GM21381 (cell line): ENCODE measurements at regions not wholly inside any gene's neighbourhood (a gene's known extent, or its start where the extent isn't known, plus 50 kb on each side); places are given as distances from the start of the nearest gene placed in this dataset.

ENCODE experiments used
- ATAC-seq: cut with Tn5 transposase; IDR thresholded peaks from one replicate; pipeline ENCODE4 v1.9.1; 2021; ENCODE audit warnings: mild to moderate bottlenecking, moderate library complexity; ENCODE audit not compliant: unreplicated experiment

DNA sequence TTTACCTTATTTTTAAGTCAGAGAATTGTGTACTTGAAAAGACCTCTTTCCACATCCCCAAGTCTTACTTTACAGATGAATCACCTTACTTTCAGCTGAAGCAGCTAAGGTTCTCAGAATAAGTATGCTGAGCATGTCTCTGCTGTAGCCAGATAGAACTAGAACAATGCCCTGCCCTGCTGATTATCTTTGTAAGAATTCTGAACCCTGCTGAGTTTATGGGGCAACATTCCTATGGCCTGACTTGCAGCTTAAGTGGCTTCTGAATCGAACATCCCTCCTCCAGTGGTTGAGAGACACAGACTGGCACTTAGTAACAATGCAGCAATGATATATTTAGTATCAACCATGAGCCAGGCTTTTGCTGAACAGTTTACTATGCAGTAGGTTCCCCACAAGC is 592.0 kb upstream of the WWC1 start:
- no peak for ATAC-seq

DNA sequence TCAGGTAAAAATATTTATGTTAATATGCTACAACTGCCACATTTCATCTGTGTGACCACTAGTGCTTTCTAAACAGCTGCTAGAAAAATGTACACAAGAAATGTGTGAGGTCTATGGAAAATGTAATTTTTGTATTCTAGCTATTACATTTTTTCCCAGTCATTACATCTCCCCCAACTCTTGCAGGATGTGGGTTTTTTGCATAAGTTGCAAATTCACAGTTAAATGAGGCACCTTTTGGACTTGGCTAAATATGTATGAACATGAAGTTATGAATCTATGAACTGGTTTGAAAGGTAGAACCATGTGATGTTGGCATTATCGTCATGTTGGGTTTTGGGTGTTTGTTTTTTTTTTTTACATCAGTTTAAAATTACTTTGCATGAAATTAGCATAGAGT is 590.4 kb upstream of the WWC1 start:
- no peak for ATAC-seq

DNA sequence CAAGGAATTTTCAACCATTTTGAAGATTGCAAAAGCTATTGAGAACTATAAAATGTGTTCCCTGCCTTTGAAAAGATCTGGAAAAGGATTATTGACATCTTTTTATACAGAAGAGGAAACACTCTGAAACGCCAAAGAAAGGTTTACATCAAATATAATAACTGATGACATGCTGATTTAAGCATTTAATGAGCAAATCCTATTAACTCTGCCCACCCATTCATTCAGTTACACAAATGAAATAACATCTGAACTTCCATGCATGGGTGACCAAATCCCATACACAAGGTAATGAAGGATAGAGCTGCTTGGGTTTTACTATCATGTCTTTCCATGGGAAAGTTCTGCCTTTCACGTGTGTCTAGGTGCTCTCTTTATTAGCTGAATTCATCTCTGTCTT is 589.4 kb upstream of the WWC1 start:
- ATAC-seq = no peak

DNA sequence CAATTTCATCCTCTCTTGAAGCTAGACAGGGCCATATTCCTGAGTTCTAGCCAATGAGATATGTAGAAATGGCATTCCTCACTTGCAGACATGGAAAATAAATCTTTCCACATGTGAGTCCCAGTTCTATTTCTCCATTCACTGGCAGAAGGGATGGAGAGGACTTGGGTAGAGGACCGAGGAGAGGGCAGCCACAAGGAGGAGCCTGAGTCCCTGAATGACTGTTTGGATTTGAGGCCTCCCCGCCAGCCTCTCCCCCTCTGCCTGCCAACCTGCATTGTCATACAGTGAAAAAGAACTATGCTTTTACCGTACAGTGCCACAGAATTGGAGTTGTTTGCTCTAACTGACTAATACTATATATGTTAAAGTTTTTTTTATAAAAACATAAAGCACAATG is 583.0 kb upstream of the WWC1 start:
- no peak for ATAC-seq

DNA sequence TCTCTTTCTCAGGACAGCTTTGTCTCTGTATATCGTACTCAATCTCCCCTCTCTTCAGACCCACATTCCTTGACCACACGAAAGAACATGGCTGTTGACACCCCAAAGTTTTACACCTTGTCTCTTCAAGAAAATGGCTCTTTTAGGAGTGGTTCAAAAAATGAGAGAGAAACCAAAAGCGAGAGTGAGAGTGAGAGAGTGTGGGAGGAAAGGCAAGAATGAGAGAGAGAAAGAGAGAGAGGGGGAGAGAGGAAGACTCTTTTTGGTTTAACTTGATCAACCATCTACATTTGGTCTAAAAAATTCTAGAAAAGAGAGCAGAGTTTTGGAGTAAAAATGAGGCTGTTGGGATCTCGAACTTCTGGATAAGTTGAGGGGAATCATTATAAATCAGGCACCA is 581.8 kb upstream of the WWC1 start:
- ATAC-seq = peak; percentile 47

DNA sequence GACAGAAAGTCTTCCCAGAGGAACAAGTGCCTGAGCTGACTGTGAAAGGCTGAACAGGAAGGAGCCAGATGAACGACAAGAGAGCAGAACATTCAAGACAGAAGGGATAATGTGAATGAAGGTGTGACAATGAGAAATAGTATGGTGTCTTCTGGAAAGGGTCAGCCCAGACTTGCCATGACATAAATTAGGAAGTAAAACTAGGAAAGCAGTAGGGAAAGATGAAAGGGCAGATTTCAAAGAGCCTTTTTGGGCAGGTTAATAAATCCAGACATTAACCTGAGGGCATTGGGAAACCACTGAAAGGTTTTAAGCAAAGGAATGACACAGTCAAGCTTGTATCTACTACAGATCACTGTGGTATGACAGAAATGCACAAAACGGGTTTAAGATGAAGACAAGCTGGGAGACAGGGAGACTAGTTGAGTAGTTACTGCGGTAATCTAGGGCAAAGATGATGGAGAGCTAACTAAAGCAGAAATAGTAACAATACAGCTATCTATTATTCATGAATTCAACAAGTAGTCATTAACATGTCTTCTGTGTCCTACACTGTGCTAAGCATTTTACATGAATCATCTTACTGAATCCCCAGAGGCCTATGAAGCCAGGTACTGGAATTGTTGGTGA is 580.9 kb upstream of the WWC1 start:
- ATAC-seq = no peak

DNA sequence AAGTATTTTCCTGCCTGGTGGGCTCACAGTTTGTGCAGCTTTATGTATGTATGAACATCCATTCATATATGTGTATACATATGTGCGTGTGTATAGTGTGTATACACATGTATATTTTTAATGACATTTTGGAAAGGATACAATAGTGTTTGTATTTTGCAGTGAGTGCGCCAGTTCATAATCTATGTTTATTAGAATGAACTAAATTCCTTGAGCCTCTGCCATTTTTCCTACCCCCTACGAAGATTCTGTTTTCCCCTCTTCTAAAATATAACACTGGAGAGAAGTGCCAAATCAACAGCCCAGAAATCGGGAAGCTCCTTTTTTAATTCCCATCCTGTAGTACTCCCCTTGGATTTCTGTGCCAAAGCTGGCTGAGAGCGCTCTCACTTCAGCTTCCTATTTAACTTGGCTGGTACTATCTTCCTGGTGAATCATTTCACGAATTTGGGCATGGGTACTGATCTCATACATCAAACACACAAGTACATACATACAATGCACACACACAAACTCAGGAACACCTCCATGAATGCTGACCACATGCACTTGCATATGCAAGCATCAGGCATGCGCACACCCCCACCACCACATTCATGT is 578.4 kb upstream of the WWC1 start:
- ATAC-seq = no peak

DNA sequence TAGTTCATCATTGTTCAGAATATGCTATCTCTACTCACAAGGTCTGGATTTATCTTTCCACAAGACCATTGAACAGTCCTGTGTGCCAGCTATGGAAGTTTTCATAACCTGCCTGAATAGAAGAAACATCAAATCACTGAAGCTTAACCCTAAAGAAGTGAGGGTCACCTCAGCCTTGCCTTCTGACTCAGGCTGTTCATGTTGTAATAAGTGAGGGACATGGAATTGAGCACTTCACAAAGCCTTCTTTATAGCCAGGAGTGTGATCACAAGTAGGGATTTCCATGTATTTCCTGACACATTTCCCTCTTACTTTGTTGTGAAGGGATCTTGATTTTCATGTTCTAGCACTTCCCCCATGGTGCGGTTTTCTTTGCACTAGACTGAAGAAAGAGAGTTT is 577.5 kb upstream of the WWC1 start:
- no peak for ATAC-seq

DNA sequence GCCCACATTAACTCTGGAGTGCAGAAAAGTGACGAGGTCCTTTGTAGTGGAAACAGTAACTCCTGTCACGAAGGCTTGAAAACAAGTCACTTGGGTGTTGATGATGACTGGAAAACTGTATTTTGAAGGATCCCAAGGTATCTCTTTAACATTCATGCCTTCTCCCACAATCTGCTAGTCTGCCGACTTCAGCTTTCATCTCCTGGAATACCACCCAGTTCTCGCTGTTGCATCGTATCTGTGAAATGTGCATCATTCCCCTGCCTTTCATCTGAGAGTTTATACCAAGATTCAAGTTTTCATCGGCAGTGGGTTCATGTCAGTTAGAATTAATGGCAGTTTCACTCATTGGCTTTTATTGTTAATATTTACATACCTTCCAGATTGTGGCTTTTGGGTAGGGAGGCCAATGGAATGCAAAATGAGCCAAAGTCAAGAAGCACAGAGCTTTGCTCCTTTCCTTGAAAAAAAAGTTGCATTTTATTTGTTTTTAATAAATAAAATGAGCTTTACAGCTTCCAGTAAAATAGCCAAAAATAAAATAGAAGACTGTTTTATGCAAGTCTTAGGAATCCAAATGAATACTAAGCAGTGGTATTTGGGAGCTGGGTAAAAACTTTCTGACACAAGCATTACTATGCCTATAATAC is 575.2 kb upstream of the WWC1 start:
- no peak for ATAC-seq

DNA sequence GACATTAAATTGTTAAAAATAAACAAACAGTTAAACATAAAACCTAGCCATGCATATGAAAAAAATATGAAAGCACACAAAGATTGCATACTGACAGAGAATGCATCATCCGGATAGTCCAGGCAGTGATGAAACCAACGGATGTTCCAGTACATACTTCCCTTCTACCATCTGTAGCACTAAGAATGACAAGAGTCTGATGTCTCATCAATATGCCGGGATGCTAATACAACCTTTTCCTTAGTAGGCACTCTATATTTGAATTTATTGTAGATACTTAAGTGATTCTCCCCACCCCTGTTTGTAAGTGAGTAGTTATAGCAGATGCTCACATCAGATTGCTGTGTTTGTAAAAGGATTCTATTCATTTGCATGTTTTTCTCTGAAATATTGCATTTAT is 571.2 kb upstream of the WWC1 start:
- ATAC-seq = no peak

DNA sequence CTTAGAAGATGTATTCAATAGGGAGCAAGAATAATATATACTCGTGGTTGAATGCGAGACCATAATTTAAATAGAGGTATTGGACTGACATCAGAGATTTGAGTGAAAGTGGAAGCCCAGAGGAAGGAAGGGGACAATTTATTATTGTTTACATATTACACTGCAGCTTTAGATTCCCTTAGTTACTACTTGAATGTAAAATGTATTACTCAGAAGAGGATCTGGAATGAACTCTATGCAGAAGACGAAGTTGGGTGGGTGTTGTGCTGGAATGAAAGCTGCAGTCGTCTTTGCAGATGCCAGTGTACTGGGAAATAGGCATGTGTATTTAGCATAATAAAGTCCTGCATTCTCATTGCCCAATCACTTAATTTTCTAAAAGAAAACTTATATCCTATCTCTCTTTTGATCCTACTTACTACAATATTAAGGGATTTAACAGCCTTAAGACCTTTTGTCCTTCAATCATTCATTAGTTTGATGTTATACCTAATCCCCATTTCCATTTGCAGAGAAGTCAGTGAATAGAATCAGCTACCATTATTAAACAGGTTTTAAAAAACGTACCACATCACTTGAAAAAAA is 570.7 kb upstream of the WWC1 start:
- ATAC-seq = no peak

DNA sequence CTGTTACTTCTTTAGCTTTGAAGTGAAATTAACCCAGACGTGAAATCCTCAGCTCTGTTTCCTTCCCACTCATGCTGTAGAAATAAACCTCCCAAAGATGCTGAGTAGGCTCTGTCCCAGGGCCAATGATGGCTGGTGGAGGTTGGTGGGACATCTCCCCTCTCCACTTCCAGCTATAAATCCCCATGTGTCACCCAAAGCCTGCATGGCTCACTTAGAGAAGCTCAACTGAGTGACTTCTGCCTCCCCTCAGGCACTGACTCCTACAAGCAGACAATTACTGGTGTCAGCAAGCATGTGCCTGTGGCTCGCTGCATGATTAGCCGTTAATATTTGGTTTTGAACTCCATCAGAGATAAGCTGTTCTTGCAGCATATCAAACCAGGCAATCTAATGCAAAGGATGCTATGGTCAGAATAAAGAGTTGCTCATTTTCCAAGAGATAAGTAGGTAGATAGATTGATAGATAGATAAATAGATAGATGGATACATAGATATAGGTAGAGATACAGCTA is 569.5 kb upstream of the WWC1 start:
- ATAC-seq = no peak

DNA sequence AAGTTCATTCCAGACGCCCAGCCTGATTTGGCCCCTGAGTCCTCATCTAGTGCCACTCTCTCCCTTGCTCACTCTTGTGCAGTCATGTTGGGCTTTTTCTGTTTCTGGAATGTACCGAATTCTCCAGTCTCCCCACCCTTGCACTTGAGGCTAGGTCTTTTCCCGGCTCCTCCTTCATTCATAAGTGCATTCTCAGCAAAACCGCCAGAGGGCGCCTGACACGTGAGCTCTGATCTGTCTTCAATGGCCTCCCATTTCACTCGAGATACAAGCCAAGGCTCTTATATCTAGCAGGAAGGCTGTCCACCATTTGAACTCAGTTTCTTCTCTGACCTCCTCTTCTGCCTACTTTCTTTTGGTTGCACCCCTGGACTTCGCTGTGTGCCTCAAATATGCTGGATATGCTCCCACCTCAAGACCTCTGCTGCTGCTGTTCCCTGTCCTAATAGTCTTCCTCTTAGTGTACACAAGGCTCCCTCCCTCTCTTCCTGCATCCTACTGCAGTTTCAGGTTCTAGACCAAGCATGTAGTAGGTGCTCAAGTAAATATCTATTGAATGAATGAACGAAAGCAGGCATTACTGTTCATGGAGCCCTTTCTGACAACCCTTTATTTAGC is 568.1 kb upstream of the WWC1 start:
- peak; percentile 98 for ATAC-seq

DNA sequence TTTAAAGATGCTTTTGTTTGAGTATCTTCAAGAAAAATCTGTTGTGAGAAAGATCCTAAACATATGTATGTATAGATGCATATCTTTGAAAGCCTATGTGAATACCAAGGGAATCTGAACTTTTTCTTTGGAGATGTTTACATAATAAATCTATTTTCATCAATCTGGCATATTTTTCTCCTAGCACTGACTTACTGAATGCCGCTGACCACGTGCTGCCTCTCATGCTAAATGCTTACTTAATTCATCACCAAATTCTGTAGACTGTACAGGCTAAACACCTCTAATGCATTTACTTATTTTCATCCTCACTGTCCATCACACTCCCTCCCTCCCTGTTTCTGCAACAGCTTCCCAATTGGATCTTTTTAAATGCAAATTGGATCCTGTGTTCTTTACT is 566.2 kb upstream of the WWC1 start:
- no peak for ATAC-seq

DNA sequence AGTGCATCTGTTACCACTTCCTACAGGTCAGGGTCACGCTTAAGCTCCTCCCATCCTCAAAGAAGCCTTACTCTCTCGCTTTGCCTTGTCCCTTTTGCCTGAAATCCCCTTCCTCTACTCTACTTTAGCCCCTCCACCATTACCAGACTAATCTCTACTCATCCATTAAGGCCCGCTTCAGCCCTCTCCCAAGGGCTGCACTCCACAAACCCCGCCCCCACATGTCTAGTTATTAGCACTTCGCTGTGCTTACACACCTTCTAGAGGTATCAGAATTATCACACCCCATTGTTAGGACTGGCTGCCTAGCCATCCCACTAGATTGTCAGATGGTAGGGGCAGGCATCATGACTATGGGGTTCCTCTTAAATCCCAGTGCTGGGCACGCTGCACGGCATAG is 565.7 kb upstream of the WWC1 start:
- no peak for ATAC-seq

DNA sequence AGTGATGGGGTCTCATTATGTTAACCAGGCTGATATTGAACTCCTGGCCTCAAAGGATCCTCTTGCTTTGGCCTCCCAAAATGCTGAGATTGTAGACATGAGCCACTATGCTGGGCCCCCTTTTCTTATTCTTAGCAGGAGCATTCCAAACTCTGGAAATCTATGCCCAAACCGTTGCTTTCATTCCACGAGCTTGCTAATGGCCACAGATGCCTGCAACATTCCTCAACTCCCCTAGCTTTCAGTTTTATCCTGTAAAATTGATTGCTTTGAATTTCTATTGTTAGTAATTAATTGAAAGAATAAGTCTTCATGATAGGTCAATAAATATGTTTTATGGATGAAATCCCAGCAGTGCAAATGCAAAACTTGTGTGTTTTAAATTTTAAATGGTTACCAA is 564.8 kb upstream of the WWC1 start:
- ATAC-seq = no peak

DNA sequence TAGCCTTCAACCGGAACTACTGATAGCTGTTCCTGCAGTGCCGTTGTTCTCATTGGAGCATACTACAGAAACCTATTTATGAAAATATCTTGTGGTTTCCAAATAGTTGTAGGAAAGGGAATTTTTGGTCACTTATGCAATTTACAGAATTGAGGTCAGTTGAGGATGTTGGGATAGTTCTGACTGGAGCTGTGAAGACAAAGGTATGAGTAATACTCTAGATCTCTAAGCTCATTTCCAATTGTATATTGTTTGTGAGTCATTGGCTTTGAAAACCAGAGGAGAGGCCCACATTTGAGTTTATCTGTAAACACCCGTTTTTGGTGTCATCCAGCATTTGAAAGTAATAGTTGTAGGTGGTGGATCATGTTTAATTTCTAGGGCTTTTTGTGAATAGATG is 561.3 kb upstream of the WWC1 start:
- no peak for ATAC-seq

DNA sequence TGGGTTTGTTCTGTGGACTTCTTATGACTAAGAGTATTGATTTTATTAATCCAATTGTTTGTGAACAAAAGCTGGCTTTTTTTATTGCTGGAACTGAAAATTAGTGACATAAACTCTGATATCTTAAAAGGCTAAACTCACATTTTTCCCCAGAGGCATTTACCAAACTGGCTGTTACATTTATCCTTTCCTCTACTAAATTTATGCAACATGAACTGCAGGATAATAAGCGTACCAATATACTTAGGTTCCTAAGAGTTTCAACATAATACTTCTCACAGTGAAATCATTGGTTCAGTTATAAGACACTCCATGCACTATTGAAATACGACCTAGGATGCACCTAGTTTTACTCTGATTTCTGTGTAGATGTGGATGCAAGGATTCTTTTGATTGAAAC is 560.8 kb upstream of the WWC1 start:
- no peak for ATAC-seq

DNA sequence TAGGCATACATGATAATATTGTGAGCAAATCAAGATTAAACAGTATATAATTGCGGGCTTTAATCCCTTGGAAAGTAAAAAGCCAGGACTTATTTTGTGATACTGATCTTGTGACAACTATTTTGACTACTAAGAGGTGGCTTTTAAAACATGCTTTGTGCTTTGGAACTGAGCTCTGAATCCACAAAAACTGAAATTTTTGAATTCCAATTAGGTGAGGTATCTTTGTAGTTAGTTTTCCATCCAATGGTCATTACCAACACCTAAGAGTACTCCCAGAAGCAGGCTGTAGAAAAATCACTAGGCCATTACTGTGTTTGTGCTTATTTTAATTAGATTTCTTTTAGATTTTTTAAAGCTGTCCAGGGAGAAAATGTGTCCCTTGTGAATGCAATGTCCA is 559.5 kb upstream of the WWC1 start:
- ATAC-seq = no peak

DNA sequence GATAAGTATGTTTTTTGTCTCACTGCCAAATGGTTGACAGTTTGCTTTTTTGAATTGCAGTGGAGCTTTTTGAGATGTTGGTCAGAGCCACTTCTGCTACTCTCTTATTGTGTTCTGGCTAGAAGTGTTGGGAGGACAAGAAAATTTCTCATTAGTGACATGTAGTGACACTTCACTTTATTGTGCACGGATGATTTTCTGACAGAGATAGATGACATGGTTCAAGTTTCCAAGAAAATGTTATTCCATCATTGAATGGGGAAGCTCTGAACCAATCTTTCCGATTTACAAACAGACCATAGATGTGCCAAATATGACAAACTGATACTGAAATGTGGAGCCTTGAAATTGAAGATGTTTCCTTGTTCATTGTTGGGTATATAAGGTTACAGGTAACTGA is 558.9 kb upstream of the WWC1 start:
- ATAC-seq = no peak

DNA sequence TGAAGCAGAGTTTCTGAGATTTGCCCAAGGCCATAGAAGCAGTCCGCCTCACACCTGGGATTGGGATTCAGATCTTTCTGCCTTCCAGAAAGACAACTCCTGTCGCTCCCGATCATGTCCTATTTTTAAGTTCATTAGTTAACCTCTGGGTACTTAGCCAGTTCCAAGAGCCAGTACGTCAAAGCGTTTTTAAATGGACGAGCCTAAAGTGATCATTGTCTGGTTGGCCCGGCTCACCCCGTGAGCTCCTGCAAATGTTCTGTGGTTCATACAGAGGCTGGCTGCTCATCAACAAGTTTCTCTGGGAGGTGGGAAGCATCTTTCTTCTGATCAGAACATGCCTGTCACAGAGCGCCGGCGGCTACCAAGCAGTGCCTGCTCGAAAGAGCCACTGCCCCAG is 554.5 kb upstream of the WWC1 start:
- no peak for ATAC-seq
